ENCODE measurements at regions not wholly inside any gene's neighbourhood (a gene's known extent, or its start where the extent isn't known, plus 50 kb on each side); places are given as distances from the start of the nearest gene placed in this dataset.
"Not testable (repeated sequence)": the region's sequence is repeated elsewhere in the genome, so short reads cannot be mapped to it uniquely, and the experiment has no call there.

GRCh38 chr20:52098186-52098585 is 93.4 kb downstream of the ZFP64 start:
- DNase-seq: no peak

- no peak for DNase-seq
These were observed 95.5 kb downstream of the ZFP64 start for GRCh38 chr20:52096117-52096516.

- no peak for DNase-seq
These were observed 96.9 kb downstream of the ZFP64 start for GRCh38 chr20:52094693-52095092.

- no peak for DNase-seq
These were observed 98.0 kb downstream of the ZFP64 start for GRCh38 chr20:52093575-52093974.

GRCh38 chr20:52090035-52090434 is 101.5 kb downstream of the ZFP64 start:
- no peak for DNase-seq

GRCh38 chr20:52087471-52087870 is 104.1 kb downstream of the ZFP64 start:
- no peak for DNase-seq

- DNase-seq: no peak
These were observed 104.7 kb downstream of the ZFP64 start for GRCh38 chr20:52086878-52087277.

- no peak for DNase-seq
These were observed 106.9 kb downstream of the ZFP64 start for GRCh38 chr20:52084727-52085126.

GRCh38 chr20:52083627-52084232 is 107.8 kb downstream of the ZFP64 start:
- DNase-seq: peak; percentile 42

- no peak for DNase-seq
These were observed 109.0 kb downstream of the ZFP64 start for GRCh38 chr20:52082612-52083011.

- no peak for DNase-seq
These were observed 109.8 kb downstream of the ZFP64 start for GRCh38 chr20:52081791-52082190.

GRCh38 chr20:52081066-52081465 is 110.5 kb downstream of the ZFP64 start:
- no peak for DNase-seq

- DNase-seq: no peak
These were observed 113.3 kb downstream of the ZFP64 start for GRCh38 chr20:52078289-52078688.

GRCh38 chr20:52076164-52076563 is 115.4 kb downstream of the ZFP64 start:
- DNase-seq: no peak

GRCh38 chr20:52075400-52075799 is 116.2 kb downstream of the ZFP64 start:
- no peak for DNase-seq

- DNase-seq: no peak
These were observed 120.4 kb downstream of the ZFP64 start for GRCh38 chr20:52071136-52071535.

GRCh38 chr20:52064931-52065330 is 126.6 kb downstream of the ZFP64 start:
- DNase-seq: no peak

- DNase-seq: no peak
These were observed 128.9 kb downstream of the ZFP64 start for GRCh38 chr20:52062452-52063209.

- no peak for DNase-seq
These were observed 130.5 kb downstream of the ZFP64 start for GRCh38 chr20:52060794-52061714.

- not testable (repeated sequence) for DNase-seq
These were observed 134.4 kb downstream of the ZFP64 start for GRCh38 chr20:52057133-52057532.

GRCh38 chr20:52056203-52057062 is 135.1 kb downstream of the ZFP64 start:
- no peak for DNase-seq

GRCh38 chr20:52054123-52054522 is 137.5 kb downstream of the ZFP64 start:
- peak; percentile 33 for DNase-seq

Measured in activated CD4-positive, alpha-beta T cell treated with anti-CD3 and anti-CD28 coated beads, Interleukin-2, amount 50 U/mL, for 16 hours (primary cell).